ENCODE measurements at regions not wholly inside any gene's neighbourhood (a gene's known extent, or its start where the extent isn't known, plus 50 kb on each side); places are given as distances from the start of the nearest gene placed in this dataset.

- DNase-seq (ENCODE audit: low read depth): no peak
These were observed 440.4 kb downstream of the COL12A1 start for GRCh38 chr6:74765486-74765885.

GRCh38 chr6:74764486-74764885 is 441.4 kb downstream of the COL12A1 start:
- DNase-seq (ENCODE audit: low read depth): peak; percentile 71

GRCh38 chr6:74762841-74763240 is 443.0 kb downstream of the COL12A1 start:
- DNase-seq (ENCODE audit: low read depth): no peak

GRCh38 chr6:74757813-74758212 is 448.0 kb downstream of the COL12A1 start:
- no peak for DNase-seq (ENCODE audit: low read depth)

GRCh38 chr6:74756923-74757322 is 448.9 kb downstream of the COL12A1 start:
- DNase-seq (ENCODE audit: low read depth): no peak

GRCh38 chr6:74755778-74756177 is 450.1 kb downstream of the COL12A1 start:
- no peak for DNase-seq (ENCODE audit: low read depth)

GRCh38 chr6:74755196-74755595 is 450.7 kb downstream of the COL12A1 start:
- DNase-seq (ENCODE audit: low read depth): no peak

- DNase-seq (ENCODE audit: low read depth): no peak
These were observed 451.8 kb downstream of the COL12A1 start for GRCh38 chr6:74753883-74754600.

- DNase-seq (ENCODE audit: low read depth): no peak
These were observed 453.6 kb downstream of the COL12A1 start for GRCh38 chr6:74752303-74752702.

GRCh38 chr6:74750826-74751225 is 455.0 kb downstream of the COL12A1 start:
- DNase-seq (ENCODE audit: low read depth): no peak

DNA sequence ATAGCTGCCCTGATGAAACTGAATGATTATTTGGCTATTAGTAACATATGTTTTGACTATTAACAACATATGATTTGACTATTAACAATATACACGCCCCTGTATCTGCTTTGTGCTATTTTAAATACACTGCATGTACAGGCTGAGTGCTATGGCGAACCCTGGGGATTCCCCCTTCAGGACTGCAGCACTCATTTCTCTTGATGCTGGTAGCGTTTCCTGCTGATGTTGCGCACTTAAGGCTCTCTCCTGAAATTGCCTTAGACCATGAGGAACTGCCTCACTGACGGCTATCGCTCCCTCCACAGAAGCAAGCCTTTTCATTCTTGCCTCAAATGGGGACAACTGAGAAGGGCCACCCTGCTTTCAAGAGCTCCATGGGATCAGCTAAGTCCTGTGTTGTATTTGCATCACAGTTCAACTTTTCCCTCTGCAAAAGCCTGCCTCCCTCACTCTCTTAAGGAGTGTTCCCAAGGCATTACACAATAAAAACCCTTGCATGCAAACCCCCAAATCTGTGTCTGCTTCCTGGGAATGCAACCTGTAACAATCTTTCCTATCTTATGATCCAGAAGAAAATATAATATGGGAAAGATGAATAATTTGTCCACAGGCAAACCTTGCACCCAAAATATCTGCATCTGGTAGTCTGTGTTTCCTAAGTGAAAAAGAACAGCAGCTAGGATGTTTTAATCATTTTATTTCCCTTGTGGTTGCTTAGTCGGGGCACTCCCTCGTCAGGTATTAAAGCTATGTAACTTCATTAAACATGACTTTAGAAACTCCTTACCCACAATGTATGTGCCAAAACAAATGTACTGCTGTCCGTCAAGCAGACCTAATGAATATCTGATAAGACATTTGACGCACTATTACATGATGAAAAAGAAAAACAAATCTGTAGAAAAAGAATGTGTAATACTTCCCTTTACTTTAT is 456.4 kb downstream of the COL12A1 start:
- DNase-seq (ENCODE audit: low read depth): peak; percentile 6

- DNase-seq (ENCODE audit: low read depth): no peak
These were observed 460.2 kb downstream of the COL12A1 start for GRCh38 chr6:74745670-74746069.

DNA sequence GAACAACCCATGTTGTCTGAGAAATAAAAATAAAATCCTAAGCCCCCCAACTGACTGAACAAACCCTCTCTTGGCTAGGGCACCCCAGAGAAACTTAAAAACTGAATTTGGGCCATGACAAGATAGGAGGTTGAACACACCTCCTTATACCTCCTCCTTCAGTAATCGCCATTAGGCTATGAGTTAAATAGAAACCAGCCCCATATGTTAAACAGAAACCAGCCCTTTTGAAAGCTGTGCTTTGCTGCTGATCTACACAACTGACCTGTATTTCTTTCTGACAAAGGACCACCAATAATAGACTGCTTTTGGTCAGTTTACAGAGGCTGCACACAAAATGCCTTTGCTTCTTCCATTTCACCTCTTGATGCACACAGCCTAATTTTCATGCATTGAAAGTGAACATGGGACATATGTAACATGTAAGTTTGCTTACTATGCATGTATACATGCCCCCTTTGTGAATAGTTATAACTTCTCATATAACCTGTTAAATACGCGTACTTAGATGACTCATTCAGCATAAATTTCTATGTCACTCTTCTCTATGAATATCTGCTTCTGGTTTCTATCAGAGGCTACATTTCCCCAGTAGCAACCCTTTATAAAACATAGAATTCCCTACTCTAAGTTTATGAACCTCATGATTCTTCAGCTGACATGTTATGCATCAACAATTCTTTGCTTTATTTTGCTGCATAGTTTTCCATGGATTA is 462.9 kb downstream of the COL12A1 start:
- no peak for DNase-seq (ENCODE audit: low read depth)

DNA sequence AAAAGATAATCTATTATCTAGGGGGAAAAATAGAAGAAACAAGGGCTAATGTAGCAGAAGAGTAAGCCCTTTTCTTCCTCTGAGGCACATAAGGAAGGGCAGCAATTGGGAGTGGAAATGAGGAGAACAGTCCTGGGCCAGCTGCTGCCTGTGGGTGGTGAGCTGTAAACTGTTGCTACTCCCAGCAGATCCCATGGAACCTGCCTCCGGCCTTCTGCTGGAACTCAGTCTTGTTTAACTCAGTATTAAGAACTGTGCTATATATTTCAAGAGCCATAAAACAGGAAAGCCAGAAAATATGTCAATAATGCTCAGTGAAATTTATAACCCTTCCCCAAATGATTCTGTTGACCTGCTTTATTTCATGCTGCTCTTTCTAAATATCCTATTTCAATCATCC is 464.2 kb downstream of the COL12A1 start:
- no peak for DNase-seq (ENCODE audit: low read depth)

- peak; percentile 95 for DNase-seq (ENCODE audit: low read depth)
These were observed 470.5 kb downstream of the COL12A1 start for GRCh38 chr6:74735304-74735703.

GRCh38 chr6:74734901-74735300 is 471.0 kb downstream of the COL12A1 start:
- DNase-seq (ENCODE audit: low read depth): no peak

DNA sequence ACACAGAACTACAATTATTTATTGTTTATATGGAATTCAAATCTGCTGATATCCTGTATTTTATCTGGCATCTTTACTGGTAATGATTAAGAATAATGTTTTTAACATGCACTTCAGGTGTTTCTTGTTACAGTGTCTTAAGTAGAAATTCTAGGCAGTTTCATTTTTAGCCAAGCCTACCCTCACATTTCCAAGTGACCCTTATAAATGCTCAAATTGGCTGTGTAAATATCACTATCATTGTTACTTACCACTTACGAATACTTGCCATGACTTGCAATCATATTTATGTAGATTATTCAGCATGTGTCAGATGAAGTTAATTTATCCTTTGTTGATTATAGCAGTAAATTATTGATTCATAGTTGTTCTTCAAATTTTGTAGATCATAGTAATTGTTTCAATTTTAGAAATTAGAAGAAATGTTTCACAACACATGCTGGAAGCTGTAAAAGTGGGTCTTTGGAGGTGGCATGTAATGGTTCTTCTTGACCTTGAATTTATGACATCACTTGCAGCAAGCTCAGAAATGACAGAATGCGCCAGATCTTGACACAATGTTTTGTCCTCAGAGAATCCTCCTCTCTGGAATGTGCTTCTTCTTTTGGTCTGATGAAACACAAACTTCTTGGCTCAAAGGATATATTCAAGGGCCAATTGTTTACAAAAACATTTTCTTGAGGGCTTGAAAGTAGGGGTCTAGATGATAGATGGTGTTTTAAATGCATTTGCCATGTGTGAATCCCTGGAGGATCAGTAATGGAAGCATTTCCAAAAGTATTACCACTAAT is 471.8 kb downstream of the COL12A1 start:
- DNase-seq (ENCODE audit: low read depth): no peak

GRCh38 chr6:74731931-74732330 is 473.9 kb downstream of the COL12A1 start:
- peak; percentile 83 for DNase-seq (ENCODE audit: low read depth)

DNA sequence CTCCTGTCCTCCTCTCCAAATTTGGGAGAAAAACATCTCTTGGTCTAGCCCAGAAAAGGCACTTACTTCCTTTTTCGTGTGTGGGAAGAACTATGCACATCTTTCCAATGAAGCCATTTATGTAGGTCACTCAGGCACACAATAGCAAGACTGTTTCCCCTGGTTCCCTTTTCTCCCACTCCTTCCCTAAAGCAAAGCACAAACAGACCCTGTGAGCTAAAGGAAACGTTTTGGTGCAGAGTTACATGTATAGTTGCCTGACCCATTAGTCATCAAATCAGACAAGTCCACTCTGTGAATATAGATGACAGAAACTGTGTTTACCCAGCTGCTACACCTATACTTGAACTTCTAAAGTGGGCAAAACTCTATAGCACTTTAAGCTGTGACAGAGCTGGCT is 474.6 kb downstream of the COL12A1 start:
- no peak for DNase-seq (ENCODE audit: low read depth)

- no peak for DNase-seq (ENCODE audit: low read depth)
These were observed 484.9 kb downstream of the COL12A1 start for GRCh38 chr6:74720923-74721322.

GRCh38 chr6:74717591-74717990 is 488.3 kb downstream of the COL12A1 start:
- DNase-seq (ENCODE audit: low read depth): no peak

Measured in stromal cell of bone marrow (primary cell).